OCI-LY3 (cell line): ENCODE measurements at regions not wholly inside any gene's neighbourhood (a gene's known extent, or its start where the extent isn't known, plus 50 kb on each side); places are given as distances from the start of the nearest gene placed in this dataset.

ENCODE experiments used
- H2AFZ ChIP-seq: fragments of 200-600, 300-600 bp; shearing (Covaris generic); 2 replicates; pipeline ENCODE4 v1.6.0; 2014; ENCODE audit warnings: antibody characterized with exemption, low read depth, low read length
- H3K27ac ChIP-seq: fragments of 200-600, 300-600 bp; sonication (generic); 2 replicates; pipeline ENCODE4 v1.5.1; 2014; ENCODE audit warnings: mild to moderate bottlenecking, low read length, moderate library complexity, mixed read lengths
- H3K27me3 ChIP-seq: fragments of 200-600, 300-600 bp; sonication (generic); 2 replicates; pipeline ENCODE4 v1.6.1; 2014; ENCODE audit warnings: low read depth, low read length, mixed read lengths
- H3K36me3 ChIP-seq: fragments of 200-600, 300-600 bp; sonication (generic); replicated peaks from 2 replicates; pipeline ENCODE3; 2014; ENCODE audit warnings: low read depth, low read length, mixed read lengths
- H3K4me1 ChIP-seq: fragments of 300-600, 200-600 bp; sonication (generic); 2 replicates; pipeline ENCODE4 v1.6.1; 2014; ENCODE audit warnings: low read length, mixed read lengths
- H3K4me2 ChIP-seq: fragments of 200-600, 300-600 bp; sonication (generic); 2 replicates; pipeline ENCODE4 v1.6.1; 2014; ENCODE audit warnings: low read length, mixed read lengths
- H3K4me3 ChIP-seq: fragments of 300-600, 200-600 bp; sonication (generic); 2 replicates; pipeline ENCODE4 v1.5.1; 2014; ENCODE audit warnings: antibody characterized with exemption, mild to moderate bottlenecking, low read length, moderate library complexity
- H3K79me2 ChIP-seq: fragments of 300-600, 200-600 bp; shearing (Covaris generic); 2 replicates; pipeline ENCODE4 v1.6.1; 2014; ENCODE audit warnings: mild to moderate bottlenecking, low read length, mixed read lengths
- H3K9ac ChIP-seq: fragments of 300-600, 200-600 bp; shearing (Covaris generic); 2 replicates; pipeline ENCODE4 v1.6.0; 2014; ENCODE audit warnings: mild to moderate bottlenecking, low read length, moderate library complexity
- H3K9me3 ChIP-seq: fragments of 200-600, 300-600 bp; shearing (Covaris generic); 2 replicates; pipeline ENCODE4 v1.6.1; 2014; ENCODE audit warnings: low read length, mixed read lengths; ENCODE audit not compliant: insufficient read depth
- H4K20me1 ChIP-seq: fragments of 200-600, 300-600 bp; sonication (generic); 2 replicates; pipeline ENCODE4 v1.6.1; 2016; ENCODE audit warnings: low read length, mixed read lengths; ENCODE audit not compliant: insufficient read depth
- EZH2phosphoT487 ChIP-seq: fragments of 200-600 bp; shearing (Covaris generic); IDR thresholded peaks from 2 replicates; pipeline ENCODE4 v1.6.1; 2018; ENCODE audit warnings: antibody characterized with exemption, mixed run types, low read depth
- TF ChIP-seq, protein P1 (sequence below): fragments of 200-600, 300-600 bp; sonication (generic); IDR thresholded peaks from 2 replicates; pipeline ENCODE4 v1.5.1; 2014; ENCODE audit warnings: antibody characterized with exemption, low read length, low read depth

- no peak overlapping the region for H3K4me3 ChIP-seq
- H3K27ac ChIP-seq = no peak overlapping the region
- H3K36me3 ChIP-seq = no peaks in the 10 kb centered on the region
- H3K27me3 ChIP-seq = peaks cover 10% of the 10 kb centered on the region; the same call in 1 of the 2 replicates
- no peak overlapping the region for H3K4me2 ChIP-seq
- H3K4me1 ChIP-seq = no peaks in the 10 kb centered on the region
- no peak overlapping the region for H3K9ac ChIP-seq
- no peak overlapping the region for H2AFZ ChIP-seq
- no peak for TF ChIP-seq EZH2phosphoT487
- TF ChIP-seq, protein P1, sequence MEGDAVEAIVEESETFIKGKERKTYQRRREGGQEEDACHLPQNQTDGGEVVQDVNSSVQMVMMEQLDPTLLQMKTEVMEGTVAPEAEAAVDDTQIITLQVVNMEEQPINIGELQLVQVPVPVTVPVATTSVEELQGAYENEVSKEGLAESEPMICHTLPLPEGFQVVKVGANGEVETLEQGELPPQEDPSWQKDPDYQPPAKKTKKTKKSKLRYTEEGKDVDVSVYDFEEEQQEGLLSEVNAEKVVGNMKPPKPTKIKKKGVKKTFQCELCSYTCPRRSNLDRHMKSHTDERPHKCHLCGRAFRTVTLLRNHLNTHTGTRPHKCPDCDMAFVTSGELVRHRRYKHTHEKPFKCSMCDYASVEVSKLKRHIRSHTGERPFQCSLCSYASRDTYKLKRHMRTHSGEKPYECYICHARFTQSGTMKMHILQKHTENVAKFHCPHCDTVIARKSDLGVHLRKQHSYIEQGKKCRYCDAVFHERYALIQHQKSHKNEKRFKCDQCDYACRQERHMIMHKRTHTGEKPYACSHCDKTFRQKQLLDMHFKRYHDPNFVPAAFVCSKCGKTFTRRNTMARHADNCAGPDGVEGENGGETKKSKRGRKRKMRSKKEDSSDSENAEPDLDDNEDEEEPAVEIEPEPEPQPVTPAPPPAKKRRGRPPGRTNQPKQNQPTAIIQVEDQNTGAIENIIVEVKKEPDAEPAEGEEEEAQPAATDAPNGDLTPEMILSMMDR = no peak
- no peaks in the 10 kb centered on the region for H3K79me2 ChIP-seq
- no peaks in the 10 kb centered on the region for H3K9me3 ChIP-seq
- no peaks in the 10 kb centered on the region for H4K20me1 ChIP-seq
Measured at GRCh38 chr5:175243441-175243840, 200.5 kb downstream of the DRD1 start.

GRCh38 chr5:175242207-175242606 lies 201.8 kb downstream of the DRD1 start:
- Histone ChIP-seq H3K9me3 (no peaks in the 10 kb centered on the region), H3K27me3 (0 out of 2 replicates have a peak, but pooled peaks cover 5% of the 10 kb centered on the region), H3K4me3 (no peak overlapping the region), H3K4me1 (no peaks in the 10 kb centered on the region), H3K9ac (no peak overlapping the region), H4K20me1 (no peaks in the 10 kb centered on the region), H3K36me3 (no peaks in the 10 kb centered on the region), H3K4me2 (no peak overlapping the region), H2AFZ (no peak overlapping the region), H3K79me2 (no peaks in the 10 kb centered on the region), H3K27ac (no peak overlapping the region)
- TF ChIP-seq, protein P1 = no peak
- no peak for TF ChIP-seq EZH2phosphoT487

- no peaks in the 10 kb centered on the region for H3K9me3 ChIP-seq
- no peak overlapping the region for H3K4me2 ChIP-seq
- no peak overlapping the region for H3K9ac ChIP-seq
- no peaks in the 10 kb centered on the region for H3K36me3 ChIP-seq
- TF ChIP-seq, protein P1 = no peak
- TF ChIP-seq EZH2phosphoT487 = no peak
- no peak overlapping the region for H3K4me3 ChIP-seq
- H4K20me1 ChIP-seq = no peaks in the 10 kb centered on the region
- no peaks in the 10 kb centered on the region for H3K4me1 ChIP-seq
- H3K79me2 ChIP-seq = no peaks in the 10 kb centered on the region
- no peak overlapping the region for H2AFZ ChIP-seq
- H3K27me3 ChIP-seq = no peaks in the 10 kb centered on the region
- H3K27ac ChIP-seq = no peak overlapping the region
Measured at GRCh38 chr5:175238326-175238725, 205.7 kb downstream of the DRD1 start.

GRCh38 chr5:175236176-175236575 lies 207.8 kb downstream of the DRD1 start:
- H2AFZ ChIP-seq = no peak overlapping the region
- H3K79me2 ChIP-seq = no peaks in the 10 kb centered on the region
- no peak overlapping the region for H3K4me3 ChIP-seq
- H3K27ac ChIP-seq = no peak overlapping the region
- H4K20me1 ChIP-seq = no peaks in the 10 kb centered on the region
- H3K9ac ChIP-seq = no peak overlapping the region
- H3K36me3 ChIP-seq = no peaks in the 10 kb centered on the region
- H3K9me3 ChIP-seq = no peaks in the 10 kb centered on the region
- no peak overlapping the region for H3K4me2 ChIP-seq
- TF ChIP-seq, protein P1 = no peak
- no peak for TF ChIP-seq EZH2phosphoT487
- H3K27me3 ChIP-seq = no peaks in the 10 kb centered on the region
- no peaks in the 10 kb centered on the region for H3K4me1 ChIP-seq
